Panc1 (cell line): ENCODE measurements at regions not wholly inside any gene's neighbourhood (a gene's known extent, or its start where the extent isn't known, plus 50 kb on each side); places are given as distances from the start of the nearest gene placed in this dataset.

Experiments
- POLR2AphosphoS5 ChIP-seq: IDR thresholded peaks from 2 replicates; pipeline ENCODE4 v1.6.1; 2012; ENCODE audit warnings: mild to moderate bottlenecking, low read depth, low read length, moderate library complexity
- REST ChIP-seq, 2 experiments: IDR thresholded peaks; 2 replicates each; pipeline ENCODE4 v1.6.1; 2011 to 2012; ENCODE audit warnings: low read depth in 2 of 2, control low read depth in 1 of 2, low read length in 1 of 2, mild to moderate bottlenecking in 1 of 2, moderate library complexity in 1 of 2; ENCODE audit not compliant: insufficient read depth in 1 of 2
- SIN3A ChIP-seq: IDR thresholded peaks from 2 replicates; pipeline ENCODE4 v1.6.1; 2012; ENCODE audit warnings: low read depth, mild to moderate bottlenecking, low read length, moderate library complexity, borderline replicate concordance; ENCODE audit not compliant: insufficient read depth
- TCF7L2 ChIP-seq: IDR thresholded peaks from 2 replicates; pipeline ENCODE4 v1.6.1; 2011; ENCODE audit warnings: mild to moderate bottlenecking, low read depth, low read length, inconsistent platforms
- TF ChIP-seq, protein P1 (sequence below): fragments of 450-650 bp; IDR thresholded peaks from 2 replicates; pipeline ENCODE4 v1.5.1; 2017; ENCODE audit warnings: mild to moderate bottlenecking

DNA sequence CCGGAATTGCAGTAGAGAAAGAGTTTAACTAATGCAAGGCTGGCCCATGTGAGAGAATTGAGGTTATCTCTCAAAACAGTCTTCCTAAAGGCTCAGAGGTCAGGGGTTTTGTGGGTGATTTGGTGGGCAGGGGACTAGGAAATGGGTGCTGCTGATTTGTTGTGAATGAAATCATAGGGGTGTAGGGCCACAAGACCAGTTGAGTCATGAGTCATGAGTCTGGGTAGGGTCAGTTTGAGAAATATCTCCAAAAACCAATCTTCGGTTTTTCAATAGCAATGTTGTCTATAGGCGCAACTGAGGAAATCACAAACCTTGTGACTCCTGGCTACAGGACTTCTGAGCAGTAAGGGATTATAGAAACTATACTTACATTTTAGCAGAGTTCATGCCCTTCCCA lies 460.0 kb upstream of the NRP1 start:
- no peak for TF ChIP-seq REST (IDR thresholded peaks at IDR 0.05; ENCODE audit: insufficient read depth in 1 of 2, low read depth in 2 of 2, low read length in 1 of 2)
- TF ChIP-seq, protein P1, sequence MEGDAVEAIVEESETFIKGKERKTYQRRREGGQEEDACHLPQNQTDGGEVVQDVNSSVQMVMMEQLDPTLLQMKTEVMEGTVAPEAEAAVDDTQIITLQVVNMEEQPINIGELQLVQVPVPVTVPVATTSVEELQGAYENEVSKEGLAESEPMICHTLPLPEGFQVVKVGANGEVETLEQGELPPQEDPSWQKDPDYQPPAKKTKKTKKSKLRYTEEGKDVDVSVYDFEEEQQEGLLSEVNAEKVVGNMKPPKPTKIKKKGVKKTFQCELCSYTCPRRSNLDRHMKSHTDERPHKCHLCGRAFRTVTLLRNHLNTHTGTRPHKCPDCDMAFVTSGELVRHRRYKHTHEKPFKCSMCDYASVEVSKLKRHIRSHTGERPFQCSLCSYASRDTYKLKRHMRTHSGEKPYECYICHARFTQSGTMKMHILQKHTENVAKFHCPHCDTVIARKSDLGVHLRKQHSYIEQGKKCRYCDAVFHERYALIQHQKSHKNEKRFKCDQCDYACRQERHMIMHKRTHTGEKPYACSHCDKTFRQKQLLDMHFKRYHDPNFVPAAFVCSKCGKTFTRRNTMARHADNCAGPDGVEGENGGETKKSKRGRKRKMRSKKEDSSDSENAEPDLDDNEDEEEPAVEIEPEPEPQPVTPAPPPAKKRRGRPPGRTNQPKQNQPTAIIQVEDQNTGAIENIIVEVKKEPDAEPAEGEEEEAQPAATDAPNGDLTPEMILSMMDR = no peak
- TF ChIP-seq POLR2AphosphoS5 = no peak
- no peak for TF ChIP-seq TCF7L2
- no peak for TF ChIP-seq SIN3A
